ENCODE measurements at regions not wholly inside any gene's neighbourhood (a gene's known extent, or its start where the extent isn't known, plus 50 kb on each side); places are given as distances from the start of the nearest gene placed in this dataset.

DNA sequence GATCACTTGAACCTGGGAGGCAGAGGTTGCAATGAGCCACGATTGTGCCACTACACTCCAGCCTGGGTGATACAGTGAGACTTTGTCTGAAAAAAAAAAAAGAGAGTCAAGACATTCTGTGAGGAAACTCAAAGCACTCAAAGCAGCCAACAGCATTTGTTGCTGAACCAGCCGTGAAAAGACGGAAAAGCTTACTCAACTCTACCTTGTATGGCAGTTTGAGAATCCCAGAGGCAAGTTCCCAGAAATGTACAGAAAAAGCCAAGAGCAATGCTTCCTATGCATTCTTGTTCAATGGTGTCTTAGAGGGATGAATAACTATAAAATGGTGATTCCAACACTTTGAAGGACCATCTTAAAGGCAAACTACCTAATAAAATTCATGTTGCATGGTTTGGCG, 170.2 kb downstream of the HSD17B3 start:
- no peak overlapping the region for H3K4me3 ChIP-seq (ENCODE audit: low read length)
- TF ChIP-seq ZNF274 (IDR thresholded peaks at IDR 0.05; ENCODE audit: low read depth, low read length): no peak

DNA sequence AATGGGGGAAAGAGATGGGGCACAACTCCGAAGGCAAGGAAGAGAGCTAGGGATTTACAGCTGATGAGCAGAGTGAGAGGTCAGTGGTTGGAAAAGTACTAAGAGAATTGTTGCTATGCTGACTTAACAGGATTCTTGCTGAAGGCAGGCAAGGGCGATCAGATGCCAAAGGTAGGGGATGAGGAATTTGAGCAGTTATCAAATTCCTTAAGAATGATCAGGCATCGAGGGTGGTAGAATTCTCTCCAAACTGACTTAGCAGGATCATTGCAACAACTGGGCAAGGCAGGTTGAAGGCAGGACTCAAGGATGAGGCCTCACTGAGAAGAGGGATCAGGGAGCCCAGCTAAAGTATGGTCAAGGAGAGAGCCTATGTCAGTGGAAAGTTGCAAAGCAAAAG, 171.0 kb downstream of the HSD17B3 start:
- no peak for TF ChIP-seq ZNF274 (IDR thresholded peaks at IDR 0.05; ENCODE audit: low read depth, low read length)

DNA sequence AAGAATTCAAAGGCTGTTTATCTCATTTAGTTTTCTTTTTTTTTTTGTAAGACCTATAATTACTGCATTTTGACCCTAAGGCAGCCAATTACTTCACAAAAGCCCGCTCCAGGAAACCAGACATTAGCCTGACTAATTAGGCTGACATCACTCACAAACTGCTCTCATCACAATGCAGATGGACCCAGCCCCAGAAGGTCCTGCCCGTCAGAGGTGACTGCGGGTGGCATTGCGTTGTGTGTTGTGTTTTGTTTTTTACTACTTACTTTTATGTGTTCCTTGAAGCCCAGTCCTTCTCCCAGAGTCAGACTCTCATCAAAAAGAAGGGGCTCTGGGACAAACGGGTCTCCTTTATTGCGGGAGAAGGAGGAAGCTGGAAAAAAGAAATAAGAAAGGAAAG, 172.2 kb downstream of the HSD17B3 start:
- no peak overlapping the region for H3K4me3 ChIP-seq (ENCODE audit: low read length)

More for the DNA sequence above, 171.0 kb downstream of the HSD17B3 start:
- H3K4me3 ChIP-seq (ENCODE audit: low read length): no peak overlapping the region

DNA sequence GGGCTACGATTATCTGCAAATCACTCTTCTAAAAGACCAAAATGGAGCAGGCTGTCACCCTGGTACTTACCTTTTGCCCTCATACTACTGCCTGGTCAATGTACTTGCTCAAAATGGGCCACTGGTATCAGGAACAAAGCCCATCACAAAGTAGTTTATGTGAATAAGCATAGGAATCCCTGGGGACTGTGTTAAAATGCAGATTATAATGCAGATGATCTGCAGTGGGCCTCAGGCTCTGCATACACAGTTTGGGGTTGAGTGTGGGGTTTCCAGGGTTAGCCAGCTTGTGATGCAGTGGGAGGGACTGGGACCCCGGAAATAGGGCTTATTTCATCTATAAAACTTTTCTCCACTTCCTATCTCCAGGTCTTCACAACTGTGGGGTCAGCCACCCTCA, 173.1 kb downstream of the HSD17B3 start:
- no peak for TF ChIP-seq ZNF274 (IDR thresholded peaks at IDR 0.05; ENCODE audit: low read depth, low read length)
- H3K4me3 ChIP-seq (ENCODE audit: low read length): no peak overlapping the region

More for the DNA sequence above, 172.2 kb downstream of the HSD17B3 start:
- TF ChIP-seq ZNF274 (IDR thresholded peaks at IDR 0.05; ENCODE audit: low read depth, low read length): no peak

DNA sequence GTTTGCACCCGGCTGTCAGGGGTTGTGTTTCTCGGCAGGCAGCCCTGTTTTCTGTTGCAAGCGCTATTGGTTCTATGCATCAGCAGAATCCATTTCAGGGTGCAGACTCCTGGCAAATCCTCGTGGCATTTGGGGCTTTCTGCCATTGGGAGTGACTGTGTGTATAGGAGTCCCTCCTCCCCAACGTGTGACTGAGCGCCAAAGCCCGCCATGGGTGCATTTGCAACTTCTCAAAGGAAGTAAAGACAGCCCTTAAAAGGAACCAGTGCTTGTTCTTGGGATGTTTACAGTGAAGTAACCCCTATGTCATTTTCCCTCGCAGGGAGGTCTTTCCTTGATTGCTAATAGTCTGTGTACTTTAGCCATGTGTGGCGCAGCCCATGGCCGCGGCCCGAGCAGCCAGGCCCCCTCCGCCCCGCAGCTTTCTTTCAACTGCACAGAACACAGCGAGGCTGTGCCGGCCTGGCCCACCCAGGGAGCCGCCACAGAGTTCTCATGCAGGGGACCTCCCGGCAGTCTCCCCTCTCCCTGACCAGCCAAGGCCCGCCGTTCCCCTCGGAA, 175.6 kb downstream of the HSD17B3 start:
- H3K4me3 ChIP-seq (ENCODE audit: low read length): no peak overlapping the region
- TF ChIP-seq ZNF274 (IDR thresholded peaks at IDR 0.05; ENCODE audit: low read depth, low read length): no peak

DNA sequence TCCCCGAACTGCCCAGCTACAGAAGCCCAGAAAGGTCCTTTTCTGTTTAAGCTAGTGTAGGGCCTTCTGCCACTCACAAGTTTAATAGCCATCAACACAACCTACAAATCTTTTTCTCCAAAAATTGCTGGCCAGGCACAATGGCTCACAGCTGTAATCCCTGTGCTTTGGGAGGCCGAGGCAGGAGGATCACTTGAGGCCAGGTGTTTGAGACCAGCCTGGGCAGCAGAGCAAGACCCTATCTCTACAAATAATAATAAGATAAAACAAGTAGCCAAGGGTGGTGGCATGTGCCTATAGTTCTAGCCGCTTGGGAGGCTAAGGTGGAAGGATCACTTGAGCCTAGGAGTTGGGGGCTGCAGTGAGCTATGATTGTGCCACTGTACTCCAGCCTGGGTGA, 176.4 kb downstream of the HSD17B3 start:
- H3K4me3 ChIP-seq (ENCODE audit: low read length): no peak overlapping the region
- no peak for TF ChIP-seq ZNF274 (IDR thresholded peaks at IDR 0.05; ENCODE audit: low read depth, low read length)

DNA sequence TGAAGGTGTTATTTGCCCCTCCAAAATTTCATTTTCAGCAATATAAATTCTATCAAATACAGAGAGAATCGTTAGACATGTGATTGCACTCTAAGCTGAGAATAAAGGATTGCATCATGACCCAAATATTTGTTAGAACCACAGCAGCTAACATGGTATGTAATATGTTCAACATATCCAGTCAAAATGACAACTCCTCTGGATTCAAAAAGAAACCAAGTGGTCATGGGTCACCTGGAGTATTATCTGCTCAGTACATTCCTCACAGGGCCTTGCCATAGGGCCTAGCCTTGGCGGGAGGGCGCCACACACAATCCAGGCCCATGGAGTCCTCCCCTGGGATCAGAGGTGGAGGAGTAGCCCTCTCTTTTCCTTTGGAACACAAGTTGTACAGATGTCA, 179.2 kb downstream of the HSD17B3 start:
- no peak for TF ChIP-seq ZNF274 (IDR thresholded peaks at IDR 0.05; ENCODE audit: low read depth, low read length)
- H3K4me3 ChIP-seq (ENCODE audit: low read length): no peak overlapping the region

DNA sequence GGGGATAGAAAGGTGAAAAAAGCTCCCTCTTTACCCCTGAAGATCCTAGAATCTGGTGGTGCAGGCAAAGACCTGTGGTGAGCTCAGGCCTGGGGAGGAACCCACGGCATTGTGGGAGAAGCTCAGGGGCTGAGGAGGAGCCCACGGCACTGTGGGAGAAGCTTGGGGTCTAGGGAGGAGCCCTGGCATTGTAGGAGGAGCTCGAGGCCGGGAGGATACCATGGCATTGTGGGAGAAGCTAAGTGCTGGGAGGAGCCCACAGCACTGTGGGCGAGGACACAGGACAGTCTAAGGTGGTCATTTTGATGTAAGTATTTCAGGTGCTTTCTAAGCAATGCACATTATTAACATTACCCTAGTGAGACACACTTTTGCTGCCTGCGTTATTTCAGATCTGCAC, 179.7 kb downstream of the HSD17B3 start:
- no peak overlapping the region for H3K4me3 ChIP-seq (ENCODE audit: low read length)
- no peak for TF ChIP-seq ZNF274 (IDR thresholded peaks at IDR 0.05; ENCODE audit: low read depth, low read length)

DNA sequence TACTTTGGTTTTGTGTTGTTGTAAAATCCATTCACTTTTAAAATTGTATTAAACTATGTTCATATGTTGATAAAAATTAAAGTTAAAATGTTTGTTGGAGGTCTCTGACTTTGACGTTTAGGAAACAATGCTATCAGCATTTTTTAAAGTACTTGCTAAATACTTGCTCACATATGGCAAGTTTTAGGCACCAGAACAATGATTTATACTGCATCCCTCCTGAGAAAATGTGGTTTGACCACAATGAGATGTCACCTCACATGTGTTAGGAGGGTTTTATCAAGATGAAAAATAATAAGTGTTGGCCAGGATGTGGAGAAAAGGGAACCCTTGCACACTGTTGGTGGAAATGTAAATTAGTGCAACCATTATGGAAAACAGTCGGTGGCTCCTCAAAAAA, 180.8 kb downstream of the HSD17B3 start:
- no peak for TF ChIP-seq ZNF274 (IDR thresholded peaks at IDR 0.05; ENCODE audit: low read depth, low read length)
- H3K4me3 ChIP-seq (ENCODE audit: low read length): no peak overlapping the region

DNA sequence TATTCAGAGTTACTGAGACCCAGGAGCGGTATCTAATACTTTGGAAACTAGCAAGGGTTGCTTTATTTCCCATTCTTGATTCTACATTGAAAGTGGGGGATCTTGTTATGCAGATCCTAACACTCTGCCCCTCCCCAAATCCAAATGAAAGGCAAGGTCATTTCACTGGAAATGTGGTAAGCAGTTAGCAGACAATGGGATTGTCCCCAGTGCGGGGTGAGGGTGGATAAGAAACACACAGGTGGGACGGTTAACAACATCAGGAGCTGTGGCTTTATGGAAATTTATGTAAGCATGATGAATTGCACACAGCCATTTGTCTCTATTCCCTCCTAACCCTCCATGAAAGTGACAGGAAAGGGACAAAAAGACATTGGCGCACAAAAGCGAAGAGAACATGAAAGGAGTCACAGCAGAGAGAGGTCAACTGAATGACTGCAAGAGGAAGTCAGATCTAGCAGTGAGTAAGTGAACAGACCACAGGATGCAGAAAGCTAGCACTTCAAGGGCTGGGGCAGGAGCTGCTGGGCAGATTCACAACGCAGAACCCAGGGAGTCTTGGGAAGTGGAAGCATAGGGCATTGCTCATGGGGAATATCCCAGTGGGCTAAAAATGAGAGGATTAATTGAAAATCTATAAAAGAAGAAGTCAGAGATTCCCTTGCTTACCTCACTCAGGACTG, 184.4 kb downstream of the HSD17B3 start:
- no peak overlapping the region for H3K4me3 ChIP-seq (ENCODE audit: low read length)
- no peak for TF ChIP-seq ZNF274 (IDR thresholded peaks at IDR 0.05; ENCODE audit: low read depth, low read length)

DNA sequence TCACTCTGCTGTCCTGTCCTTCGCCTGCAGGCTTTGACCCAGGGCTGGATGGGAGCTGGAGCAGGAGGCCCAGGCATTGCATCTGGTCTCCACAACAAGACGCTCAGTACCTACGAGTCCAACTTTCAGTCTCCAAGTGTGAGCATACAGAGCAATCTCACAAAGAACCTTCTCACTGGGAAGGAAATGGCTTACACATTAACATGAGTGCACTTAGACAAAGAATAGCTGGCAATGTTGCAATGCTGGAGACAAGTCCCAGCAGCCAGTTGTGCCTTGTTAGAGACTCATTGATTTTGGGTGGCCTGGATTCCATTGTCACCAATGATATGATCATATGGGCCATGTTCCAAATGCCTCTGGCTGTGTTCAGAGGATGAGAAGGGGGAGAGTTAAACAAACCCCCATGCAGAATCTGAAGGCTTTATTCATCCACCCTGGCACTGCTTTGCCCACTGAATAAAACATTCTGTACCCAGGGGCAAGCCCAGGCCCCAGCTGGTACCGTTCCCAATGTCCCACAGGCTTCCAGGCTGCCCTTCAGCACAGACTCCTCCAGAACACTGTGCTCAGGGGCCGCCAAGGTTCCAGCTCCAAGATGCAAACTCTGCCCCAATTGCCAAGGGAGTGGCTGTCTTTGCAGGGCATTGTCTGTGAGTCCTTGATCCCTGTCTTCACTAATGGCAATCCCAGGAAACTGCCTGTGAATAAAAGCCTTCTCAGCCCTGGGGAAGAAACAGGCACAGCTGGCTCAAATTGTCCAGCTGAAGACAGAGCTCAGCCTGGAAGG, 185.5 kb downstream of the HSD17B3 start:
- TF ChIP-seq ZNF274 (IDR thresholded peaks at IDR 0.05; ENCODE audit: low read depth, low read length): no peak
- H3K4me3 ChIP-seq (ENCODE audit: low read length): no peak overlapping the region

DNA sequence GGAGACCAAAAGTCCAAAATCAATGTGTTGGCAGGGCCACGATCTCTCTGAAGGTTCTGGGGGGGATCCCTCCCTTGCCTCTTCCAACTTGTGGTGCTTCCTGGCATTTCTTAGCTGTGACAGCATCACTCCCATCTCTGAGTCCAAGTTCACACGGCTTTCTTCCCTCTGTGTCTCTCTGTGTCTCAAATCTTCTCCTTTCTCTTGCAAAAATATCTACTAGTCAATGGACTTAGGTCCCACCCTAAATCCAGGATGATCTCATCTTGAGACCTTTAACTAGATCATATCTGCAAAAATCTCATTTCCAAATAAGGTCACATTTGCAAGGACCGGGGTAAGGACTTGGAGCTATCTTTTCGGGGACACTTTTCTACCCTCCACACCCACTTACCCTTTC, 186.1 kb downstream of the HSD17B3 start:
- no peak for TF ChIP-seq ZNF274 (IDR thresholded peaks at IDR 0.05; ENCODE audit: low read depth, low read length)
- H3K4me3 ChIP-seq (ENCODE audit: low read length): no peak overlapping the region

DNA sequence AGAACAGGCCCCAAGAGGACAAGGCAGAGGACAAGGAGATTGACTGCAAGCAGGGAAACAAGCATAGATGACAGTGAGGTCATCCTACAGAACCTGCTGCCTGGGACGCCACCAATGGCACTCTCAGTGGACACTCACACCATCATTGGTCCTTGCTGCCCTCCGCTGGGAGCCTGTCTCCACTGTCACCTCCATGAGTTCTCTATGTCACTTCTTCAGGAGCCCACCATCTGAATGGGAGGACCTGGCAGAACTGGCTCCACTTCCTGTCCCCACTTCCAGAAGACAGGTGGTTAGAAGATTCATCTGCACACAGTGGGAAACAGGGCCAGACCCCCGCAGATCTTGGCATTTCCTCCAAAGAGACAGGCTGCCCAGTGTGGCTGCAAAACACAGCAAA, 188.9 kb downstream of the HSD17B3 start:
- TF ChIP-seq ZNF274 (IDR thresholded peaks at IDR 0.05; ENCODE audit: low read depth, low read length): no peak

DNA sequence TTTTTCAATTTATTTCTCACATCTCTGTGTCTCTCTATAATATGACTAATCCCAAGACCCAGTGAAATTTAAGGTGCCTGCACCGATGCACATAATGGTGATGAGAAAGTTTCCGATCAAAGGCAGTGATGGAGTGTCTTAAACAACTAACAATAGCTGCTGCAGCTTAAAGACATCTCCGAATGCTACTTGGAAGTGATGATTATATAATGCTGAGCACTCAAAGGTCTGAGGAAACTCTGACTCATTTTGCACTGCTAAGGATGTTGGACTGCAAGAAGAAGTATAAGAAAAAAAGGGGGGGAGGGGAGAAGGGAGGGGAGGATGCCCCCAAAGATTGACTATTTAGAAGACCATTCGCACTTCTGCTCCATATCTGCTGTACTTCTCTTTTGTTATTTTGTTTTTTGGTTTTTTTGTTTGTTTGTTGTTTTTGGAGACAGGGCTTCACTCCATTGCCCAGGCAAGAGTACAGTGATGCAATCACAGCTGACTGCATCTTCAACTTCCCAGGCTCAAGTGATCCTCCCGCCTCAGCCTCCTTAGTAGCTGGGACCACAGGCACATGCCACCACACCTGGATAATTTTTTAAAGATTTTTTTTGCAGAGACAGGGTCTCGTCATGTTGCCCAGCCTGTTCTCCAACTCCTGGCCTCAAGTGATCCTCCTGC, 192.2 kb downstream of the HSD17B3 start:
- TF ChIP-seq ZNF274 (IDR thresholded peaks at IDR 0.05; ENCODE audit: low read depth, low read length): no peak
- H3K4me3 ChIP-seq (ENCODE audit: low read length): no peak overlapping the region

More for the DNA sequence above, 188.9 kb downstream of the HSD17B3 start:
- no peak overlapping the region for H3K4me3 ChIP-seq (ENCODE audit: low read length)

Data from GM08714 (cell line).